Central memory CD8-positive, alpha-beta T cell (primary cell): ENCODE measurements at regions not wholly inside any gene's neighbourhood (a gene's known extent, or its start where the extent isn't known, plus 50 kb on each side); places are given as distances from the start of the nearest gene placed in this dataset.
"Not testable (repeated sequence)": the region's sequence is repeated elsewhere in the genome, so short reads cannot be mapped to it uniquely, and the experiment has no call there.

Experiments
- ATAC-seq: fragments of 150-1000 bp; cut with Tn5 transposase; replicated peaks from 2 replicates; pipeline ENCODE4 v1.10.0; 2022; ENCODE audit warnings: mild to moderate bottlenecking, moderate FRiP score, moderate number of reproducible peaks; ENCODE audit not compliant: poor library complexity, severe bottlenecking; ENCODE audit errors: extremely low read depth
- DNase-seq, 2 donors: peaks; one replicate each; pipeline ENCODE4 v3.0.0; 2021; ENCODE audit warnings: low spot score in 2 of 2
- H3K27ac Mint-ChIP-seq: one replicate; pipeline ENCODE4 v1.8.0; 2022; ENCODE audit warnings: low read depth, mild to moderate bottlenecking, moderate library complexity, mixed read lengths
- H3K27me3 Mint-ChIP-seq: one replicate; pipeline ENCODE4 v1.8.0; 2022; ENCODE audit warnings: mixed read lengths
- H3K36me3 Mint-ChIP-seq: one replicate; pipeline ENCODE4 v1.8.0; 2022; ENCODE audit warnings: mild to moderate bottlenecking, moderate library complexity, mixed read lengths; ENCODE audit not compliant: insufficient read depth
- H3K4me1 Mint-ChIP-seq: one replicate; pipeline ENCODE4 v1.8.0; 2022; ENCODE audit warnings: mixed read lengths
- H3K4me3 Mint-ChIP-seq: one replicate; pipeline ENCODE4 v1.8.0; 2022; ENCODE audit warnings: mild to moderate bottlenecking, moderate library complexity, mixed read lengths
- H3K9me3 Mint-ChIP-seq: one replicate; pipeline ENCODE4 v1.8.0; 2022; ENCODE audit warnings: mixed read lengths

DNA sequence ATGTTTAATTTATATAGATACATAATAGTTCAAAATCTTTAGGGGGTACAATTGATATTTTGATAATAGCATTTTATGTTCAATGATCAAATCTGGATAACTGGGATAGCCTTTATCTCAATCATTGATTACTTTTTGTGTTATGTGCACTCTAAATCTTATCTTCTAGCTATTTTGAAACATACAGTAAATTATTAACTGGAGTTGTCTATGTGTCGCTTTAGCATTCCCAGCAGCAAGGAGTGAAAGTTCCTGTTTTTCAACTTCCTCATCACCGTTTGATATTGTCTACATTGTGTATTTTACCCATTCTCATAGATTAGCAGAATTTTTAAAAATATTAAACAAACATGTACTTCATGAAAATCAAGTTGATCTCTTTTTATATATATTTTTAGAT, 1207.4 kb downstream of the TMEM121 start:
- Mint-ChIP-seq H3K4me1 (peaks cover 27% of the 10 kb centered on the region), H3K27ac (no peak overlapping the region), H3K36me3 (peaks cover 3% of the 10 kb centered on the region)

GRCh38 chr14:106737021-106737420, 1210.6 kb downstream of the TMEM121 start:
- ATAC-seq (peak; percentile 82), DNase-seq (peak in 1 of 2 donors; percentile 72)
- Mint-ChIP-seq H3K4me1 (peaks cover 38% of the 10 kb centered on the region), H3K27ac (peak overlapping the region; percentile 42), H3K27me3 (no peaks in the 10 kb centered on the region), H3K9me3 (no peaks in the 10 kb centered on the region), H3K4me3 (peak overlapping the region; percentile 68), H3K36me3 (peaks cover 5% of the 10 kb centered on the region)

More for the DNA sequence above, 1207.4 kb downstream of the TMEM121 start:
- ATAC-seq (no peak), DNase-seq (no peak)
- no peaks in the 10 kb centered on the region for H3K9me3 Mint-ChIP-seq
- no peak overlapping the region for H3K4me3 Mint-ChIP-seq
- H3K27me3 Mint-ChIP-seq: no peaks in the 10 kb centered on the region

GRCh38 chr14:106738075-106738474, 1211.7 kb downstream of the TMEM121 start:
- no peak for DNase-seq
- ATAC-seq: no peak
- Mint-ChIP-seq H3K4me1 (peaks cover 38% of the 10 kb centered on the region), H3K9me3 (no peaks in the 10 kb centered on the region), H3K36me3 (peaks cover 5% of the 10 kb centered on the region), H3K4me3 (peak overlapping the region; percentile 68), H3K27me3 (no peaks in the 10 kb centered on the region), H3K27ac (peak overlapping the region; percentile 42)

GRCh38 chr14:106738598-106739258, 1212.3 kb downstream of the TMEM121 start:
- H3K4me3 Mint-ChIP-seq: peak overlapping the region; percentile 68
- H3K27ac Mint-ChIP-seq: peak overlapping the region; percentile 75
- peaks cover 38% of the 10 kb centered on the region for H3K4me1 Mint-ChIP-seq
- H3K27me3 Mint-ChIP-seq, H3K9me3 Mint-ChIP-seq, DNase-seq, H3K36me3 Mint-ChIP-seq, ATAC-seq: not testable (repeated sequence)

DNA sequence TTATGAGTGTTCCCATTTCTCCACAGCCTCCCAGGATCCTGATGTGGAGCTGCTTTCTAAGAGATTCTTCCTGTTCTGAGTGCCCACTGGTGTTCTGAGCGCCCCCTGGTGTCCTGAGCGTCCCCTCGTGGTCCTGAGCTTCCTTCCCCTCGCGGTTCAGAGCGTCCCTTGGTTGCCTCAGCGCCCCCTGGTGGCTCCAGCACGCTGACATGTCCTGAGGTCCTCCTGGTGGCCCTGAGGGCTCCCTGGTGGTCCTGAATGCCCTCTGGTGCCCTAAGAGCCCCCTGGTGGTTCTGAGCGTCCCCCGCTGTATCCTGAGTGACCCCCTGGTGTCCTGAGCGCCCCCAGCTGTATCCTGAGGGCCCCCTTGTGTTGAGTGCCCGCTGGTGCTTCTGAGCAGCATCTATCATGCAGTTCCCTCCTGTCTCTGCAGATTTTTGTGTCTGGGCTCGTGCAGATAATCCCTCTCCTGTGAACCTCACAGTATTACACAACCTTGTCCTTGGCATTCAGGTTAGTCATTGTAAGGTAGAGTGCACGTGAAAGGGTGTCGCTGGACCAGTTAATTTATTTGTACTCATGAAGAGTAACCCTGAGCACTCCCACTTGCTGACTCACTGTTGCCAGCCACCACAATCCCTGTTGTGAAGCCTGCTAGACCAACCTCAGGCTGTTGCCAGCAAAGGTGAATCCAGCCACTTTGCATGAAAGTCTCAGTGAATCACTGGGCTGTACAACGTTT, 1214.9 kb downstream of the TMEM121 start:
- H3K27me3 Mint-ChIP-seq, H3K4me3 Mint-ChIP-seq, H3K9me3 Mint-ChIP-seq, H3K36me3 Mint-ChIP-seq: not testable (repeated sequence)
- DNase-seq: peak; percentile 74 to 80
- peak; percentile 53 for ATAC-seq
- Mint-ChIP-seq H3K27ac (peak overlapping the region; percentile 57), H3K4me1 (peaks cover 47% of the 10 kb centered on the region)

GRCh38 chr14:106745016-106745767, 1218.8 kb downstream of the TMEM121 start:
- DNase-seq, H3K36me3 Mint-ChIP-seq, H3K9me3 Mint-ChIP-seq, H3K27ac Mint-ChIP-seq, H3K27me3 Mint-ChIP-seq: not testable (repeated sequence)
- peak overlapping the region; percentile 11 for H3K4me3 Mint-ChIP-seq
- ATAC-seq: peak; percentile 90
- peaks cover 33% of the 10 kb centered on the region for H3K4me1 Mint-ChIP-seq

DNA sequence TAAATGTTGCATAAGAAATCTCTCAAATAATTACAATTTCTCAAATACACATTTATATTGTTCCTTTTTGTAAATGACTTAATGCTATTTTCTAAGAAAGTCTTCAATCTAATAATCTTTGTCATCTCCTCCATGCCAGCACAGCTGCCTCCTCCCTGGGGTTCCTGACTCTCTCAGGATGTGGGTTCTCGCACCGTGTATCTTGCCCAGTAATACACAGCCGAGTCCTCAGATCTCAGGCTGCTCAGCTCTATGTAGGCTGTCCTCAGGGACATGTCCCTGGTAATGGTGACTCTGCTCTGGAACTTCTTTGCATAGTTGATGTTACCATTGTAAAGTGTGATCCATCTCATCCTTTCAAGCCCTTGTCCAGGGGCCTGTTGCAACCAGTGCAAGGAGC, 1223.7 kb downstream of the TMEM121 start:
- not testable (repeated sequence) for H3K36me3 Mint-ChIP-seq, H3K27me3 Mint-ChIP-seq, H3K9me3 Mint-ChIP-seq, DNase-seq
- Mint-ChIP-seq H3K4me1 (peaks cover 15% of the 10 kb centered on the region), H3K27ac (peak overlapping the region; percentile 13), H3K4me3 (peak overlapping the region; percentile 20)
- peak; percentile 71 for ATAC-seq

DNA sequence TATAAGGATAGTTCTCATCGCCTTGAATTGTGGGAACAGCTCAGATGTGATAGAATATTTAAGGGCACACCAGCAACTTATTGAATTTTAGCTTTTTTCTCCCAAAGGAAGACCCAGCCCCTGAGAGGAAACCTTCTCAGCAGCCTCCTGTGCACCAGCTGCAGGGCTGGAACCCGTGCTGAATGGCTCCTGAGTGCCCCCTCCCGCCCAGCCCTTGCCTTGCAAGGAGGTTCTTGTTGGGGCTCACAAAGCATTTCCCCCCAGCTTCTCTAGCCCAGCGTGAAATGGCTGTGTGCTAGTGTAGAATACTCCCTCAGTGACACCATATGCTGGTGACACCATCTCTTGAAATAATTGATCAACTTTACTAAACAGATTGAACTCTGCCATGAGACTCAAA, 1227.4 kb downstream of the TMEM121 start:
- H3K9me3 Mint-ChIP-seq, H3K4me3 Mint-ChIP-seq, DNase-seq, H3K4me1 Mint-ChIP-seq, H3K36me3 Mint-ChIP-seq, H3K27me3 Mint-ChIP-seq, ATAC-seq, H3K27ac Mint-ChIP-seq: not testable (repeated sequence)

DNA sequence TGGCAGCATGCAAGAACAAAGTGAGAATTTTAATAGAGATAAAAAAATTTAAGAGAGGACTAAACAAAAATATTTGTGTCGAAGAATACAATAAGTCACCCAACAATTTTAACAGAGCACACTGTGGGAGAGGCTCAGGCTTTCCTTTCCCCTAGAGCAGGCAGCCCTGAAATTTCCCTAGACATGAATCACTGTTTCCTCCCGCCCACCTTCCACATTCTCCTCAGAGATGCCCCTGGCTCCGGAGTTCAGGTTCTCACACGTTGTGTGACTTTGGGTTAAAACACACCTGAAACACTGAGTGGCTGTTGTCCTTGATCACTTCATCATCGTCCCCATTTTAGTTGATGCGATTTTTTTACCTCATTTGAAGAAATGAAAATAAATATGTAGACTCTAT, 1231.1 kb downstream of the TMEM121 start:
- peak overlapping the region; percentile 23 for H3K27ac Mint-ChIP-seq
- not testable (repeated sequence) for H3K4me1 Mint-ChIP-seq, DNase-seq, ATAC-seq, H3K4me3 Mint-ChIP-seq, H3K36me3 Mint-ChIP-seq, H3K9me3 Mint-ChIP-seq, H3K27me3 Mint-ChIP-seq

GRCh38 chr14:106761886-106762816, 1235.8 kb downstream of the TMEM121 start:
- H3K4me1 Mint-ChIP-seq: peaks cover 19% of the 10 kb centered on the region
- ATAC-seq (peak; percentile 87), DNase-seq (peak in 1 of 2 donors; percentile 48)
- H3K27ac Mint-ChIP-seq, H3K27me3 Mint-ChIP-seq, H3K36me3 Mint-ChIP-seq, H3K9me3 Mint-ChIP-seq: not testable (repeated sequence)
- peak overlapping the region; percentile 29 for H3K4me3 Mint-ChIP-seq

- peak in 1 of 2 donors; percentile 22 for DNase-seq
- H3K9me3 Mint-ChIP-seq, H3K27me3 Mint-ChIP-seq, H3K27ac Mint-ChIP-seq, H3K36me3 Mint-ChIP-seq, H3K4me3 Mint-ChIP-seq: not testable (repeated sequence)
- ATAC-seq: peak; percentile 47
- H3K4me1 Mint-ChIP-seq: peaks cover 34% of the 10 kb centered on the region
These were observed 1238.6 kb downstream of the TMEM121 start for GRCh38 chr14:106764968-106765369.

GRCh38 chr14:106766145-106766544, 1239.8 kb downstream of the TMEM121 start:
- Mint-ChIP-seq H3K27me3 (no peaks in the 10 kb centered on the region), H3K27ac (no peak overlapping the region), H3K9me3 (no peaks in the 10 kb centered on the region), H3K36me3 (no peaks in the 10 kb centered on the region), H3K4me3 (no peak overlapping the region), H3K4me1 (peaks cover 43% of the 10 kb centered on the region)
- no peak for ATAC-seq
- no peak for DNase-seq
